ENCODE measurements at regions not wholly inside any gene's neighbourhood (a gene's known extent, or its start where the extent isn't known, plus 50 kb on each side); places are given as distances from the start of the nearest gene placed in this dataset.

DNA sequence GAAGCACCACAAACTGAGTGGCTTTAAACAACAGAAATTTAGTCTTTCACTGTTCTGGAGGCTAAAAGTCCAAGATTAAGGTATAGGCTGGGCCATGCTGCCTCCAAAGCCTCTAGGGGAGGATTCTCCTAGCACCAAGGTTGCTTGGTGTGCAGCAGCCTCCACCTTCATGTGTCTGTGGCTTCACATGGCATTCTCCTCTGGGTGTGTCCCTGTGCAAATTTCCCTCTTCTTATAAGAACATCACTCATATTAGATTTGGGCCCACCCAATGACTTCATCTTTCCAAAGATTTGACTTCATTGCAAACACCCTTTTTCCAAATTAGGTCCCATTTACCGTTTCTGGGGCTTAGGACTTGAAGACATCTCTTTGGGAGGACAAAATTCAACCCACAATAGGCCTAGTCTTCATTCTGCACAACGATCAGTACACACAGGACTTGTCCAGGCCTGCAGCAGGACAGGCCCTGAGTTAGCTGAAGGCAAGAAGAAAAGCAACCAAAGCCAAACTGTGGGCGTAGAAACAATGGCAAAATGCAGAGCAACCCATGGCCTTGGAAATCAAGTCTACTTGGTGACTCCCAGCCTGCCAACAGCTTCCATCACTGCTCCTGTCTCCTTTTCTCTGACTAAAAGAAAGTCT, 521.2 kb upstream of the NBEA start:
- Mint-ChIP-seq H3K27ac (no peak overlapping the region), H3K4me1 (no peaks in the 10 kb centered on the region), H3K4me3 (no peak overlapping the region), H3K9me3 (no peaks in the 10 kb centered on the region), H3K36me3 (no peaks in the 10 kb centered on the region), H3K27me3 (no peaks in the 10 kb centered on the region)
- no peak for DNase-seq
- CTCF ChIA-PET: no interaction called here

DNA sequence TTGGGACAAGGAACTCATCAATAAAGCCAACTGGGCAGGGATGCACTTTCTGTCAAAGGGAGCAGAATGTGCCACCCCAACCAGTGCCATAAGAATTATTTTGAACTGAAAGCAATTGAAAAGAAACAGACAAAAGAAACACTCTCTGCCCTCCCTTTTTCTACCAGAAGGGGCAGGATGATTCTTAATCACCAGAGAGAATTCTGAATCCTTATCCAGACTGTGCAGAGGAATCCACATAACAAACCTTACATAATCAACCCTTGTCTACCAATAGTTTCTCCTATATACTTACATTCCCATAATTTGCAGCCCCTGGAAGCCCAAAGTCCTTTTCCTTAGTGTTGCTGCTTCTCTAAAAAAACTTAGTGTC, 520.7 kb upstream of the NBEA start:
- Mint-ChIP-seq H3K27ac (no peak overlapping the region), H3K36me3 (no peaks in the 10 kb centered on the region), H3K4me3 (no peak overlapping the region), H3K4me1 (no peaks in the 10 kb centered on the region), H3K9me3 (no peaks in the 10 kb centered on the region), H3K27me3 (no peaks in the 10 kb centered on the region)
- DNase-seq: no peak
- CTCF ChIA-PET: no interaction called here

DNA sequence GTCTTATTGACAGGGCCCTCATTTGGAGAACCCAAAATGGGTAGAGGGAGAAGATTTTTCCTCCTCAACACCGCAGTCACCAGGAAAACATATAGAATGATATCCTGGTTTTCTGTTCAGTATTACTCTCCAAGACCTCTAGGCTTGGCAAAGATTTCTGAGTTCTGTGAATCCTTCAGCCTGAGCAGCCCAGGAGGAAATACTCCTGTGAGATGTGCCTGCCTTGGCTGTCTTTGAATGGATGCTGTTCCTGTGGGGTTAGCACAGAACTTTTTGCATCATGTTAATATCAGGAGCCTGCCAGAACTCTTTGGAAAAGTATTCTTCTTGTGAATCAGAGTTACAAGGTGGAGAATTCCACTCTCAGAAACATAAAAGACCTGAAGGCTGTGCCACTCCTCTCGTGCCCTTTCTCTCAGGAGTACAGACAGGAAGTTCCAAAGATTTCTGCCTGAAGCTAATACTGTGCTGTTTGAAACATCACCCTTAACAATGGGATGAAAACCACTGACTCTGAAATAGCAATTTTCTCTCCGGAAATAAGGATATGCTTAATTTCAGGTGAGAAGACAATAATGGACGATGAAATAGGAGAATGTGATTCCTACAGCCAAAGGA, 520.1 kb upstream of the NBEA start:
- no peaks in the 10 kb centered on the region for H3K4me1 Mint-ChIP-seq
- H3K27ac Mint-ChIP-seq: no peak overlapping the region
- no peaks in the 10 kb centered on the region for H3K27me3 Mint-ChIP-seq
- no peaks in the 10 kb centered on the region for H3K9me3 Mint-ChIP-seq
- CTCF ChIA-PET: no interaction called here
- no peak for DNase-seq
- H3K4me3 Mint-ChIP-seq: no peak overlapping the region
- no peaks in the 10 kb centered on the region for H3K36me3 Mint-ChIP-seq

DNA sequence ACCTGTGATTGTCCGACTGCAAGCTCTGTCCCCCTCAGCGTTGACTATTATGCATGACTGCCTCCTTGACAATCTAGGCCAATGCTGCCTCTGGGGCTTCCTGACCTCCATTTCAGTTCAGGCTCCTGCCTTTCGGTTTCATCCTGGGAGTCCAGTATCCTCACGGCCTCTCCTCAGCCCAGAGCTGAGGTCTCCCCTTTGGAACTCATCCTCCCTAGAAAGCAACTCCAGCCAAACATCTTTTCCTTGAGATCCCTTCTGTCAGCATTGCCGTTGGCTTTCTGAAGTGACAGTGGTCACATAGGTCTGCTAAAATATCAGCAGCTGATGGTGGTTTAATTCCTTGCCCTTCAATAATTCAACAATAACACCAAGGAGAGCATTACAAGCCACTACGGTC, 519.1 kb upstream of the NBEA start:
- DNase-seq: no peak
- Mint-ChIP-seq H3K27me3 (no peaks in the 10 kb centered on the region), H3K4me1 (no peaks in the 10 kb centered on the region), H3K36me3 (no peaks in the 10 kb centered on the region), H3K9me3 (no peaks in the 10 kb centered on the region), H3K4me3 (no peak overlapping the region), H3K27ac (no peak overlapping the region)
- CTCF ChIA-PET: no interaction called here

DNA sequence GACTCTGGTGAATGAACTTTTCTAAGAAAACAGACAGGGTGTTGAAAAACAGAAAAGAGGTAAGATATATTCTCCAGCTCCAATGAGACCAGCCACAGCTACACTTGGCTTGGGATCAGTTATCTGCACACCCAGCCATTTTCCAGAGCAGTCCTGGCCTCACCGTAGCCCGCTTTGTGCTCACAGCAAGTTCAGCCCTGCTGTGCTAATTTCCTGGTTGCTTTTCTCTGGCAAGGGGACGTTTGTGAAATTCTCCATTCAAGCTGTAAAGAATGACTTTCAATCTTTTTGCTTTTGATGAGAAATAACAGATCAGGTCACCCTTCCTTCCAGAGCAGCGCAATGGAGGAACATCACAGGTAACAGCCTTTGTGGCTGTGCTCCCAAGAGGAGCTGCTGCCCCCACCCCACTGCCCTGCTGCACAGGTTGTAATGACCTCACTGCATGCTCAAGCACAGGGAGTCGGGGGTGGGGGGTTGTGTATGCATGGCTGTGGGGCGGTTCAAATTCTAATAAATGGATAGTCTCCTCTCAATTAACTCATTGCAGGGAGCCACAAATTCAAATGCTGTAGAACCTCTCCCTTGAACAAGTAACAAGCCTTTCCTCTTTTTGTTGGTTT, 516.6 kb upstream of the NBEA start:
- H3K27ac Mint-ChIP-seq: no peak overlapping the region
- H3K4me3 Mint-ChIP-seq: no peak overlapping the region
- H3K27me3 Mint-ChIP-seq: no peaks in the 10 kb centered on the region
- CTCF ChIA-PET: no interaction called here
- H3K9me3 Mint-ChIP-seq: no peaks in the 10 kb centered on the region
- H3K36me3 Mint-ChIP-seq: no peaks in the 10 kb centered on the region
- no peaks in the 10 kb centered on the region for H3K4me1 Mint-ChIP-seq
- no peak for DNase-seq

DNA sequence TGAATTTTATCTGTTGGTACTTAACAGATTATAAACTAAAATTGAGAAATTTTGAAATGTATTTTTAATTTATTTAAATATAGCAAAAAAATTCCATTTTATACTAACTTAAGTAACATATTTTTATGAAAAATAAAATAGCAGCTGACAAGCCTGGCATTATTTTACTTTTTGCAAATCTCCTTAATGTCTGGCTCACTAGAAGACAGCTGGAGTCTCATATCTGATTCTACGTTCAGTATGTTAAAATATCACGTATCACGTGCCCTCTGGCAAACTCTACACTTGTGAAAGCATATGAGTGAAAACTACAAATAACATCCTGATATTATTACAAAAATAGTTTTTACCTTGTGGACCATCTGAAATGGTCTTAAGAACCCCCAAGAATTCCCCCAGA, 513.2 kb upstream of the NBEA start:
- H3K27ac Mint-ChIP-seq: no peak overlapping the region
- H3K36me3 Mint-ChIP-seq: no peaks in the 10 kb centered on the region
- no peak overlapping the region for H3K4me3 Mint-ChIP-seq
- H3K27me3 Mint-ChIP-seq: no peaks in the 10 kb centered on the region
- H3K4me1 Mint-ChIP-seq: no peaks in the 10 kb centered on the region
- H3K9me3 Mint-ChIP-seq: no peaks in the 10 kb centered on the region
- CTCF ChIA-PET: no interaction called here
- DNase-seq: no peak

DNA sequence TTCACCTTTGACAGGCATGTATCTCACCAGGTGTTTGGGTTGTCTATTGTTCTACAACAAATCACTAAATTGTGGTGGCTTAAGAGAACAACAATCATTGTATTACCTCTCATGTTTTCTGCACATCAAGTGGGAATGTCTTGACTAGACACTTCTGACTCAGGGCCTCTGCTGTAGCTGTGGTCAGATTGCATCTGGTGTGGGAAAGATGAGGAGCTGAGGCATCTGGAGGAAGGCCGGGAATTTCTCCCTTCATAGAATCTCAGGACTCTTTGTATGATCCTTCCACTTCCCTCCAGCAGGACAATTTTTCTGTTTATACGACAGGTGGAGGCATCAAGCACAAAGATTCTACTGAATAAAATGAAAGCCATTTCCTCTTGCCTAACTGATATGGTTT, 511.8 kb upstream of the NBEA start:
- H3K27ac Mint-ChIP-seq: no peak overlapping the region
- H3K36me3 Mint-ChIP-seq: no peaks in the 10 kb centered on the region
- CTCF ChIA-PET: no interaction called here
- no peak overlapping the region for H3K4me3 Mint-ChIP-seq
- no peaks in the 10 kb centered on the region for H3K4me1 Mint-ChIP-seq
- H3K27me3 Mint-ChIP-seq: no peaks in the 10 kb centered on the region
- no peaks in the 10 kb centered on the region for H3K9me3 Mint-ChIP-seq
- DNase-seq: no peak

DNA sequence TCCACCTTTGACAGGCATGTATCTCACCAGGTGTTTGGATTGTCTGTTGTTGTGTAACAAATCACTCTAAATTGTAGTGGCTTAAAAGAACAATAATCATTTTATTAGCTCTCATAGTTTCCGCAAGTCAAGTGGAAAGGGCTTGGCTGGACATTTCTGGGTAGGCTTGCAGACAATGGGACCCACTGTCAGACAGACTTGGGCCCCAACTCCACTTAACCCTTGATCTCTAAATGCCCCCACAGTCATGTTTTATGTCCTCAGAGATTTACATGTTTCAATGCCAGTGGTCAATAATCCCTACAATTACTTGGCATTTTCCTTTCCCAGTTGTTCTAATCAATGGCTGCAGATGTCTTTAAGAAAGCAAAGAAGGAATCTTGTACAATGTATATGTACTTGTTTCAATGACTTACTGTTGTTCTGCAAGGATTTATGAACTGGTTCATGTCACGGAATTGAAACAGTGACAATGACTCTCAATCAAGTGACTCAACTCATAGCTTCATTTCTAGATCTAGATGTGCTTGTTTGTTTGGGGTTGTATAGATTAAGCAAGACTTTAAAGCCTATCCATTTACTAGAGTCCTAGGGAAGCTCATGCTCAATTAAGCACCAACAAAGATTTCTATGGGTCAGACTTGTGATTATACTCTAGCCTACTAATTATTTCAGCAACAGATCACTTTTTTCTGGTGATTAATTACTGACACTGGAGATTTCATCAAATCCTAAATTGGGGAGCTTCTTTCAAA, 510.1 kb upstream of the NBEA start:
- no peak overlapping the region for H3K4me3 Mint-ChIP-seq
- no peak for DNase-seq
- H3K4me1 Mint-ChIP-seq: no peaks in the 10 kb centered on the region
- no peaks in the 10 kb centered on the region for H3K27me3 Mint-ChIP-seq
- CTCF ChIA-PET: no interaction called here
- no peaks in the 10 kb centered on the region for H3K9me3 Mint-ChIP-seq
- H3K27ac Mint-ChIP-seq: no peak overlapping the region
- no peaks in the 10 kb centered on the region for H3K36me3 Mint-ChIP-seq

DNA sequence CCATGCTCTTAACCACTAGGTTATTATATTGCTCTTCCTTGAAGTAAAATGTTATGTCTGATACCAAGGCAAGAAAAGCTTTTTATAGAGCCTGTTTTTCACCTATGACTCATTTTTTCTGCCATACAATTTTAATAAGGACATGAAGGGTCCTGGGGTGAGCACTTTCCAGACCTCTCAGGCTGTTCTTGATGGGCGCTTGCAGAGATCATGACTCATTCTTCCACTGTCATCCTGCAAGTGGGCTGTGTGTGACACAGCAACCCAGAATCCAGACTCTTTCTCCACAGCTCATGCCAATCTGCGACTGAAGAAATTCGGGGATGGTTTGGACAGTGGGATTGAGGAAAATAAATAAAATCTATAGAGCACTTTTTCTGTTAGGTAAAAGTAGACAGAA, 506.7 kb upstream of the NBEA start:
- H3K9me3 Mint-ChIP-seq: no peaks in the 10 kb centered on the region
- H3K4me1 Mint-ChIP-seq: no peaks in the 10 kb centered on the region
- no peaks in the 10 kb centered on the region for H3K27me3 Mint-ChIP-seq
- no peak overlapping the region for H3K4me3 Mint-ChIP-seq
- no peak overlapping the region for H3K27ac Mint-ChIP-seq
- no peaks in the 10 kb centered on the region for H3K36me3 Mint-ChIP-seq
- CTCF ChIA-PET: no interaction called here
- DNase-seq: no peak

DNA sequence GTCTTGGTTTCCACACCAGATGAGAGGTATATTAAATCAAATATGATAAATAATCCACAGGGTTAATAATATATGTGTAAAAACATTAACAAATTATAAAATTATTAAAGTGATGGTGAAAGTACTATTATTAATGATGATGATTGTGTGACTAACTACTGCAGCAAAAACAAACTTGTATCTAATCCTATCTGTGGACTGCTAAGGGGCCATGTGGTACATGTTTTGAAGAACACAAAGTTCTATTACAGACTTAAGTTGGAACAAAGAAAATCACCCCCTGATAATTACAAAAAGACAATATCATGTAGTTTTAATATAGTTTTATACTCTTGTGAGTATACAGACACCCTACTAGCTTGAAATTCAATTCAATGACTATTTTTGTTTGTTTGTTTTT, 504.2 kb upstream of the NBEA start:
- Mint-ChIP-seq H3K4me1 (no peaks in the 10 kb centered on the region), H3K27ac (no peak overlapping the region), H3K9me3 (no peaks in the 10 kb centered on the region), H3K27me3 (no peaks in the 10 kb centered on the region), H3K36me3 (no peaks in the 10 kb centered on the region), H3K4me3 (no peak overlapping the region)
- CTCF ChIA-PET: no interaction called here
- no peak for DNase-seq

DNA sequence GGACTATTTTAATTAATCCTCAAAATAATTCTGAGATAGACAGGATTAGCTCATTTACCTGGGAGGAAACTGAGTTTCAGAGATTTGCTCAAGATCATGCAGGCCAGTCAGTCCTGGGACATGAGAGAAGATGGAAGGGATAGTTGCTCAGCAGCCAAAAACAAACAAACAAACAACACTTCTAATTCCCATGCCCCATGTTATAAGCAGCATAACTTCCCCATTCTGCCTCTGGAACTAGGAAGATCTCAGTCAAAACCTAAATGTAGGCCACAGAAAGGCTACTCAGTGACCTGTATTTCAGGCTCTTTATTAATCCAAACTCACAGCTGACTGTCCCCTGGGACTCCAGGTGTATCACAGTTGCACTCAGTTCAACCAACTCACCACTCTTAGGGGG, 489.2 kb upstream of the NBEA start:
- Mint-ChIP-seq H3K27ac (no peak overlapping the region), H3K9me3 (peaks cover 1% of the 10 kb centered on the region), H3K27me3 (no peaks in the 10 kb centered on the region), H3K4me1 (no peaks in the 10 kb centered on the region), H3K4me3 (no peak overlapping the region), H3K36me3 (no peaks in the 10 kb centered on the region)
- CTCF ChIA-PET: no interaction called here
- DNase-seq: no peak

DNA sequence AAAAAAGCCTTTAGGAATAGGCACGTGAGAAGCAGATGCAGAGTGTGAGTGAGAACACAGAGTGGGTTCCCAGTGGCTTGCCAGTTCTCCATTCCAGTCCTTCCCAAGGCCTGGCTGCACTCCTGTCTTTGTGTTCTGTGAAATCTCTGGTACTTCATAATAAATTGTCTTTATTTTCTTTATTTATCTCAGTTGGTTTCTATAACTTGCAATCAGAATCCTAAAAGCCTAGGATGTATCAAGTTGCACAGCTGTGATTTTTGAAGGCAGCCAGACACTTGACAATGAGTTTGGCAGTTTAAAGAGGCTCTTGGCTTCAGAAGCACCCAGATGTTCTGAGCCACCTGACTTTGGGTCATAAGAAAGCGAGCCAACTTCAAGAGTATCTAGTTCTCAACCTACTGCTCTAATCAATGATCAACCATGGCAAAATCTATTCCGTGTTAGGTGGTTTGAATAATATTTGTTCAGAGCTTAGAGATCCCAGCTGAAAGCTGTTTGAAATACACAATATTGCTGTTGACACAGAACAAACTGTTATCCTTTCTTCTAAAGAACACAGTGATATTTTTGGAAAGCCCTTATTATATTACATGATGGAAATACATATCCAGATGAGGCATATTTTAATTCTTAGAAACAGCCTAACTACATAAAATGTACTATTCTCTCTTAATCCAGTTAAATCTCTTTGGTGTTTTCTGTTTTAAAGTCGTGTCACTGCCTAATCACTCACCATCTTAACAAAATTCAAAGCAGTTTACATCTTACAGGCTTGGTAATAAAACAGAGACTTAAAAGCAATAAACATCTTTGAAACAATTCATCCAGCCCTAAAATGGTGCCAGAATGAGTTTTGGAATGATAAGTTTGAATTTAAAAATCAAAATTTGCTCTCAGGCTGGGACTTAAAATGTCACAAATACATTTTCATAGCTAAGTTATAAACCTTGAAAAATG, 483.0 kb upstream of the NBEA start:
- no peaks in the 10 kb centered on the region for H3K27me3 Mint-ChIP-seq
- H3K27ac Mint-ChIP-seq: no peak overlapping the region
- no peak overlapping the region for H3K4me3 Mint-ChIP-seq
- no peaks in the 10 kb centered on the region for H3K4me1 Mint-ChIP-seq
- CTCF ChIA-PET: no interaction called here
- DNase-seq: no peak
- H3K36me3 Mint-ChIP-seq: no peaks in the 10 kb centered on the region
- peaks cover 2% of the 10 kb centered on the region for H3K9me3 Mint-ChIP-seq

DNA sequence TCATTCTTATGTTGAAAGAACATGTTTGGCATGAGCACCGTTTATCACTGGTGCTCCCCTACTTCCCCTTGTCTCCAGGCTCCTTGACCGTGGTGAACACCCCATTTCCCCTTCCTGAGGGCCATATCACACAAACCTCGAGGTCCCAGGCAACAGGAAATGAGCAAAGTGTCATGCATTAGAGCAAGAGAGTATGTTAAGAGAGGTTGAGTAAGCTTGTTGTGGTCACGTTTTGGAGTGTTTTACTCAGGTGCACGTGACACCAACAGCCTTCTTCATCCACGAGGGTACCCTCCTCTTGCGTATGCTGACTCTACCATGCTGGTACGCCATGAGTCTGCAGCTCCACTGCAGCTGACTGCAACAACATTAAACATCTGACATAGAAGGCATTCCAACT, 482.2 kb upstream of the NBEA start:
- H3K36me3 Mint-ChIP-seq: no peaks in the 10 kb centered on the region
- DNase-seq: no peak
- H3K4me1 Mint-ChIP-seq: no peaks in the 10 kb centered on the region
- H3K4me3 Mint-ChIP-seq: no peak overlapping the region
- peaks cover 2% of the 10 kb centered on the region for H3K9me3 Mint-ChIP-seq
- CTCF ChIA-PET: no interaction called here
- H3K27ac Mint-ChIP-seq: no peak overlapping the region
- H3K27me3 Mint-ChIP-seq: no peaks in the 10 kb centered on the region

DNA sequence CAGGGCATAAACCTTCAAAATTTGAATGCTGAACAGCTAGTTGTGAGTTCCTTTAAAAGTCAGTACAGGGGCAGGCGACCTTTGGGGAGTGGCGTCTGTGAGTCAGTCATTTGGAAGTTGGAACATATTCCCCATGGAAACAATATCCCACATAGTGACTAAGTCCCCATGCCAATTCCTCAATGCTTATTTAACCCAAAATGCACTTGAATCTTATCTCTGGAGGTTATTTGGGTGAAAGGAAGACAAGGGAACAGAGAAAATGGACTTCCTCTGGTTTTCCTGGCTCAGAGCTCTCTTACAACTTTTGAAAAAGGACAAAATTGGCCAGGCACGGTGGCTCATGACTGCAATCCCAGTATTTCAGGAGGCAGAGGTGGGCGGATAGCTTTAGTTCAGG, 479.2 kb upstream of the NBEA start:
- Mint-ChIP-seq H3K36me3 (no peaks in the 10 kb centered on the region), H3K4me1 (no peaks in the 10 kb centered on the region), H3K4me3 (no peak overlapping the region), H3K27ac (no peak overlapping the region), H3K9me3 (peaks cover under 1% of the 10 kb centered on the region), H3K27me3 (no peaks in the 10 kb centered on the region)
- CTCF ChIA-PET: no interaction called here
- no peak for DNase-seq
